H1 (cell line): ENCODE measurements at regions not wholly inside any gene's neighbourhood (a gene's known extent, or its start where the extent isn't known, plus 50 kb on each side); places are given as distances from the start of the nearest gene placed in this dataset.
A peak's percentile ranks its signal among the peaks of the same experiment; 100 is the strongest.

Source experiments
- CTCF ChIA-PET: fragments of 300-600 bp; sonication (Branson Sonifier 250); formaldehyde crosslinking; loops from one replicate; lab custom pipeline; 2021; ENCODE audit not compliant: partially characterized antibody; lab: Charles Lee
- POLR2A ChIA-PET: fragments of 300-600 bp; sonication (Branson Sonifier 250); formaldehyde crosslinking; loops from one replicate; lab custom pipeline; 2021; ENCODE audit warnings: inconsistent platforms; ENCODE audit not compliant: partially characterized antibody; lab: Charles Lee
- DNase-seq, 2 experiments: peaks; one replicate each; pipeline versions ENCODE4 v3.0.0 to v3.0.0-alpha.2; 2010 to 2022; ENCODE audit warnings: low spot score in 2 of 2, low read depth in 1 of 2, mixed read lengths in 1 of 2
- FAIRE-seq: peaks from 2 replicates; lab custom pipeline; 2011; peaks lifted over from hg19 to GRCh38; lab: Jason Lieb, UNC
- H2AFZ ChIP-seq: 2 replicates; pipeline ENCODE4 v1.8.1; 2012; ENCODE audit warnings: low read length, inconsistent platforms
- H2AK5ac ChIP-seq: 2 replicates; pipeline ENCODE4 v1.6.1; 2013; ENCODE audit warnings: low read depth, low read length
- H2BK120ac ChIP-seq: replicated peaks from 2 replicates; pipeline ENCODE3; 2013; ENCODE audit warnings: low read depth, low read length, inconsistent platforms
- H2BK12ac ChIP-seq: 2 replicates; pipeline ENCODE4 v1.6.1; 2013; ENCODE audit warnings: low read depth, low read length
- H2BK15ac ChIP-seq: 2 replicates; pipeline ENCODE4 v1.6.1; 2013; ENCODE audit warnings: low read length
- H2BK20ac ChIP-seq: 2 replicates; pipeline ENCODE4 v1.6.1; 2013; ENCODE audit warnings: low read length
- H2BK5ac ChIP-seq: 2 replicates; pipeline ENCODE4 v1.6.1; 2013; ENCODE audit warnings: low read depth, low read length
- H3K14ac ChIP-seq: 2 replicates; pipeline ENCODE4 v1.6.1; 2013; ENCODE audit warnings: inconsistent platforms; ENCODE audit not compliant: insufficient read length
- H3K18ac ChIP-seq: 2 replicates; pipeline ENCODE4 v1.6.1; 2013; ENCODE audit warnings: low read length; ENCODE audit errors: extremely low read depth
- H3K23ac ChIP-seq: 2 replicates; pipeline ENCODE4 v1.6.1; 2013; ENCODE audit warnings: inconsistent platforms; ENCODE audit not compliant: insufficient read length
- H3K23me2 ChIP-seq: 2 replicates; pipeline ENCODE4 v1.6.1; 2013; ENCODE audit warnings: low read depth, low read length
- H3K27ac ChIP-seq: 2 replicates; pipeline ENCODE4 v1.6.1; 2011; ENCODE audit warnings: low read depth, low read length, inconsistent platforms
- H3K27me3 ChIP-seq, 4 experiments: replicated peaks in 1 of 4; 1 replicate in 1 of 4; 2 replicates in 3 of 4; pipeline versions ENCODE4 v1.6.1 to v1.8.1; 2011 to 2013; ENCODE audit warnings: low read length in 3 of 4, mild to moderate bottlenecking in 3 of 4, inconsistent platforms in 2 of 4, mixed read lengths in 2 of 4, moderate library complexity in 1 of 4; ENCODE audit not compliant: control insufficient read depth in 3 of 4, insufficient read depth in 3 of 4; ENCODE audit errors: extremely low read depth in 1 of 4
- H3K36me3 ChIP-seq, 4 experiments: 2 replicates each; pipeline versions ENCODE4 v1.6.1 to v1.8.1; 2011 to 2013; ENCODE audit warnings: mild to moderate bottlenecking in 4 of 4, low read length in 3 of 4, moderate library complexity in 2 of 4, control low read depth in 1 of 4, inconsistent platforms in 1 of 4; ENCODE audit not compliant: insufficient read depth in 4 of 4, control insufficient read depth in 2 of 4
- H3K4ac ChIP-seq: replicated peaks from 2 replicates; pipeline ENCODE3; 2013; ENCODE audit warnings: low read length, low read depth, mixed read lengths, inconsistent platforms; ENCODE audit not compliant: insufficient read length
- H3K4me1 ChIP-seq, 4 experiments: replicated peaks in 1 of 4; 1 replicate in 1 of 4; 2 replicates in 3 of 4; pipeline versions ENCODE4 v1.6.1 to v1.8.1; 2011 to 2013; ENCODE audit warnings: low read length in 3 of 4, inconsistent platforms in 2 of 4, mixed read lengths in 1 of 4; ENCODE audit not compliant: insufficient read depth in 4 of 4, control insufficient read depth in 3 of 4
- H3K4me2 ChIP-seq, 2 experiments: 2 replicates each; pipeline versions ENCODE4 v1.6.1 to v1.8.1; 2011 to 2013; ENCODE audit warnings: low read depth in 2 of 2, low read length in 2 of 2, control low read depth in 1 of 2, inconsistent platforms in 1 of 2, mild to moderate bottlenecking in 1 of 2; ENCODE audit not compliant: insufficient read depth in 1 of 2
- H3K4me3 ChIP-seq, 4 experiments: fragments of 200-600, 300-600 bp in 1 of 4; sonication (generic), shearing (Covaris generic), sonication (Bioruptor Twin) in 1 of 4; 2 replicates each; pipeline versions ENCODE4 v1.5.1 to v1.8.1; 2011 to 2016; ENCODE audit warnings: low read length in 4 of 4, low read depth in 3 of 4, control low read depth in 2 of 4, inconsistent platforms in 2 of 4, mild to moderate bottlenecking in 2 of 4, mixed read lengths in 1 of 4, moderate library complexity in 1 of 4; ENCODE audit not compliant: insufficient read depth in 2 of 4; ENCODE audit errors: extremely low read depth in 1 of 4
- H3K56ac ChIP-seq: replicated peaks from 2 replicates; pipeline ENCODE3; 2013; ENCODE audit warnings: low read depth, mild to moderate bottlenecking, mixed read lengths, low read length, inconsistent platforms; ENCODE audit not compliant: insufficient read length
- H3K79me1 ChIP-seq: 2 replicates; pipeline ENCODE4 v1.6.1; 2013; ENCODE audit warnings: low read depth, low read length, control low read depth
- H3K79me2 ChIP-seq, 2 experiments: 2 replicates each; pipeline versions ENCODE4 v1.6.1 to v1.8.1; 2012 to 2013; ENCODE audit warnings: low read length in 2 of 2, mild to moderate bottlenecking in 2 of 2, inconsistent platforms in 1 of 2; ENCODE audit not compliant: insufficient read depth in 2 of 2, control insufficient read depth in 1 of 2
- H3K9ac ChIP-seq, 4 experiments: replicated peaks in 1 of 4; 1 replicate in 1 of 4; 2 replicates in 3 of 4; pipeline versions ENCODE4 v1.6.1 to v1.8.1; 2011 to 2013; ENCODE audit warnings: low read depth in 3 of 4, low read length in 3 of 4, control low read depth in 2 of 4, mild to moderate bottlenecking in 2 of 4, moderate library complexity in 2 of 4, inconsistent platforms in 1 of 4; ENCODE audit errors: extremely low read depth in 1 of 4
- H3K9me3 ChIP-seq, 2 experiments: 2 replicates each; pipeline versions ENCODE4 v1.6.1 to v1.8.1; 2012 to 2013; ENCODE audit warnings: mild to moderate bottlenecking in 2 of 2, moderate library complexity in 2 of 2, control low read depth in 1 of 2, inconsistent platforms in 1 of 2, low read depth in 1 of 2, low read length in 1 of 2, mixed read lengths in 1 of 2; ENCODE audit not compliant: insufficient read depth in 2 of 2
- H4K20me1 ChIP-seq, 2 experiments: replicated peaks in 1 of 2; 2 replicates each; pipeline versions ENCODE3 to v1.8.1; 2011 to 2013; ENCODE audit warnings: inconsistent platforms in 2 of 2, low read length in 2 of 2, mild to moderate bottlenecking in 1 of 2; ENCODE audit not compliant: insufficient read depth in 2 of 2, control insufficient read depth in 1 of 2
- H4K5ac ChIP-seq: 2 replicates; pipeline ENCODE4 v1.6.1; 2013; ENCODE audit warnings: low read length, low read depth, mixed read lengths, inconsistent platforms; ENCODE audit not compliant: insufficient read length
- H4K8ac ChIP-seq: 2 replicates; pipeline ENCODE4 v1.8.0; 2013; ENCODE audit warnings: mild to moderate bottlenecking, moderate library complexity, low read length, inconsistent platforms; ENCODE audit not compliant: insufficient read depth; ENCODE audit errors: extremely low read depth
- H4K91ac ChIP-seq: replicated peaks from 2 replicates; pipeline ENCODE3; 2013; ENCODE audit warnings: low read length, mixed read lengths, inconsistent platforms; ENCODE audit not compliant: insufficient read length
- POLR2AphosphoS5 ChIP-seq: IDR thresholded peaks from 2 replicates; pipeline ENCODE4 v1.6.1; 2011; ENCODE audit warnings: low read depth, low read length
- SRF ChIP-seq: IDR thresholded peaks from 2 replicates; pipeline ENCODE4 v1.6.1; 2011; ENCODE audit warnings: mild to moderate bottlenecking, low read depth, low read length, moderate library complexity
- WGBS, 2 experiments: shearing (Covaris generic) in 1 of 2; methylation state at CpG; one replicate each; pipeline versions ENCODE4 v1.1.6 to v1.1.7; 2013 to 2015; ENCODE audit warnings: low lambda C conversion rate in 2 of 2, mixed read lengths in 2 of 2, inconsistent platforms in 1 of 2, low coverage in 1 of 2, missing lambda C conversion rate in 1 of 2; ENCODE audit not compliant: insufficient replicate concordance in 2 of 2, insufficient coverage in 1 of 2, insufficient read length in 1 of 2; ENCODE audit errors: extremely low coverage in 1 of 2, missing lambda C conversion rate in 1 of 2; 5-methylcytosine and 5-hydroxymethylcytosine counted together
- TF ChIP-seq, protein P1 (sequence below): IDR thresholded peaks from 2 replicates; pipeline ENCODE4 v1.6.1; 2012; ENCODE audit warnings: inconsistent platforms

DNA sequence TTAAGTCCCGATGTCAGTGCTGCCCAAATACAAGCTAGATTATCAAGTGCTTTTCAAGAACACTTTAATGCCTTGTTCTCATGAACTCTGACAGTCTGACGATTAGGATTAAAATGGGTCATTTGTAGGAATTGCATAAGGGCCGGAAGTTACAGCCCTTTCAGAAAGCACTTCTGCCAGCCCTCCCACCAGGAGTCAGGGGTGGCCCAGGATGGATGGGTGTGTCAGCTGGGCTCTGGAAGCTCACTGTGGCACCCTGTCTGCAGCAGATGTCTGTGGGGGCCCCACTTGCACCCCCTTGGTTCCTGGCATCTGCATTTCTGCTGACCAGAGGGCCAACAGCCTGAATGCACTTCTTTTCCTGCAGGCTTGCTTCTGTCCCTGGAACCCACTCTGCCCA lies 712.7 kb downstream of the UQCRFS1 start:
- no peak overlapping the region for H3K4me2 ChIP-seq

More for the DNA sequence above, 712.7 kb downstream of the UQCRFS1 start:
- H3K23me2 ChIP-seq: no peaks in the 10 kb centered on the region; the same call in 1 of the 2 replicates
- ChIA-PET CTCF (interaction anchor here (0.7 to 2.1 kb wide), 4 partner anchors 29 to 133 kb away, joined by 3 to 7 read pairs (median 3); no protein-coding TSS in a partner anchor), POLR2A (no interaction called here)
- no peak overlapping the region; the same call in 1 of the 2 replicates for H3K18ac ChIP-seq
- H2AK5ac ChIP-seq: peak overlapping the region; percentile 49; the same call in 1 of the 2 replicates
- no peaks in the 10 kb centered on the region for H4K20me1 ChIP-seq
- H2AFZ ChIP-seq: no peak overlapping the region
- no peak overlapping the region for H3K4me3 ChIP-seq
- no peak overlapping the region for H3K27ac ChIP-seq
- no peak overlapping the region for H2BK20ac ChIP-seq
- H2BK12ac ChIP-seq: no peak overlapping the region
- no peaks in the 10 kb centered on the region for H3K9me3 ChIP-seq
- no peaks in the 10 kb centered on the region for H3K36me3 ChIP-seq
- H3K79me1 ChIP-seq: no peaks in the 10 kb centered on the region
- H3K56ac ChIP-seq: no peak overlapping the region
- no peak overlapping the region for H4K8ac ChIP-seq
- no peak overlapping the region for H4K5ac ChIP-seq
- no peak overlapping the region; the same call in 1 of the 2 replicates for H2BK5ac ChIP-seq
- H4K91ac ChIP-seq: no peak overlapping the region
- no peak for FAIRE-seq
- WGBS, 2 experiments: 80% methylated on average over 3 of the region's 3 CpGs; no CpG with 5 or more reads in 1 of the 2 experiments
- H3K27me3 ChIP-seq: no peaks in the 10 kb centered on the region
- no peaks in the 10 kb centered on the region for H3K79me2 ChIP-seq
- no peak overlapping the region for H3K23ac ChIP-seq
- no peak for TF ChIP-seq POLR2AphosphoS5
- no peak for TF ChIP-seq SRF
- TF ChIP-seq, protein P1, sequence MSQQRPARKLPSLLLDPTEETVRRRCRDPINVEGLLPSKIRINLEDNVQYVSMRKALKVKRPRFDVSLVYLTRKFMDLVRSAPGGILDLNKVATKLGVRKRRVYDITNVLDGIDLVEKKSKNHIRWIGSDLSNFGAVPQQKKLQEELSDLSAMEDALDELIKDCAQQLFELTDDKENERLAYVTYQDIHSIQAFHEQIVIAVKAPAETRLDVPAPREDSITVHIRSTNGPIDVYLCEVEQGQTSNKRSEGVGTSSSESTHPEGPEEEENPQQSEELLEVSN: no peak
- H3K14ac ChIP-seq: no peak overlapping the region
- H2BK15ac ChIP-seq: no peak overlapping the region; the same call in 1 of the 2 replicates
- DNase-seq: no peak
- no peak overlapping the region for H2BK120ac ChIP-seq
- H3K4me1 ChIP-seq: peaks cover 0 to 5% (median 2%) of the 10 kb centered on the region in 4 experiments; a peak in 4 of 7 replicates
- no peak overlapping the region for H3K4ac ChIP-seq
- no peak overlapping the region for H3K9ac ChIP-seq
